ENCODE measurements at regions not wholly inside any gene's neighbourhood (a gene's known extent, or its start where the extent isn't known, plus 50 kb on each side); places are given as distances from the start of the nearest gene placed in this dataset.

GRCh38 chr22:42217752-42218280 is 52.6 kb downstream of the TCF20 start:
- H3K27me3 ChIP-seq (ENCODE audit: low read depth, low read length) = no peaks in the 10 kb centered on the region
- no peak overlapping the region for H3K27ac ChIP-seq (ENCODE audit: low read length)
- peaks cover 71% of the 10 kb centered on the region for H4K20me1 ChIP-seq (ENCODE audit: insufficient read depth, low read length)
- peaks cover 24% of the 10 kb centered on the region for H3K4me1 ChIP-seq (ENCODE audit: low read length)
- peak overlapping the region; percentile 15 for H3K4me2 ChIP-seq (ENCODE audit: low read length)
- no peak for TF ChIP-seq CTCF (IDR thresholded peaks at IDR 0.05; ENCODE audit: low read depth, low read length)
- TF ChIP-seq EZH2phosphoT487 (IDR thresholded peaks at IDR 0.05; ENCODE audit: low read depth) = no peak
- H3K9ac ChIP-seq (ENCODE audit: low read length) = no peak overlapping the region
- peaks cover 23% of the 10 kb centered on the region for H3K36me3 ChIP-seq (replicated peaks; ENCODE audit: low read depth, low read length)
- no peak overlapping the region for H2AFZ ChIP-seq (ENCODE audit: low read depth, low read length)
- H3K79me2 ChIP-seq (ENCODE audit: low read length) = peaks cover 74% of the 10 kb centered on the region
- no peaks in the 10 kb centered on the region for H3K9me3 ChIP-seq (ENCODE audit: insufficient read depth, low read length)
- H3K4me3 ChIP-seq (ENCODE audit: low read length) = no peak overlapping the region

- Histone ChIP-seq H4K20me1 (ENCODE audit: insufficient read depth, low read length) (peaks cover 64% of the 10 kb centered on the region), H3K4me2 (ENCODE audit: low read length) (peak overlapping the region; percentile 15), H3K27me3 (ENCODE audit: low read depth, low read length) (no peaks in the 10 kb centered on the region), H2AFZ (ENCODE audit: low read depth, low read length) (no peak overlapping the region), H3K4me1 (ENCODE audit: low read length) (peaks cover 19% of the 10 kb centered on the region), H3K9ac (ENCODE audit: low read length) (no peak overlapping the region), H3K27ac (ENCODE audit: low read length) (0 out of 2 replicates have a peak overlapping the region, but pooled peaks have one; percentile 14), H3K9me3 (ENCODE audit: insufficient read depth, low read length) (no peaks in the 10 kb centered on the region), H3K36me3 (replicated peaks; ENCODE audit: low read depth, low read length) (peaks cover 27% of the 10 kb centered on the region), H3K4me3 (ENCODE audit: low read length) (no peak overlapping the region), H3K79me2 (ENCODE audit: low read length) (peaks cover 68% of the 10 kb centered on the region)
- no peak for TF ChIP-seq CTCF (IDR thresholded peaks at IDR 0.05; ENCODE audit: low read depth, low read length)
- TF ChIP-seq EZH2phosphoT487 (IDR thresholded peaks at IDR 0.05; ENCODE audit: low read depth) = no peak
Observed at GRCh38 chr22:42217019-42217751, 53.3 kb downstream of the TCF20 start.

GRCh38 chr22:42214633-42215415 is 55.6 kb downstream of the TCF20 start:
- Histone ChIP-seq H2AFZ (ENCODE audit: low read depth, low read length) (no peak overlapping the region), H3K4me3 (ENCODE audit: low read length) (no peak overlapping the region), H3K27ac (ENCODE audit: low read length) (no peak overlapping the region), H3K36me3 (replicated peaks; ENCODE audit: low read depth, low read length) (peaks cover 42% of the 10 kb centered on the region), H3K4me2 (ENCODE audit: low read length) (no peak overlapping the region), H3K9ac (ENCODE audit: low read length) (no peak overlapping the region), H4K20me1 (ENCODE audit: insufficient read depth, low read length) (peaks cover 54% of the 10 kb centered on the region), H3K79me2 (ENCODE audit: low read length) (peaks cover 62% of the 10 kb centered on the region), H3K4me1 (ENCODE audit: low read length) (peaks cover 15% of the 10 kb centered on the region), H3K9me3 (ENCODE audit: insufficient read depth, low read length) (no peaks in the 10 kb centered on the region), H3K27me3 (ENCODE audit: low read depth, low read length) (no peaks in the 10 kb centered on the region)
- TF ChIP-seq CTCF (IDR thresholded peaks at IDR 0.05; ENCODE audit: low read depth, low read length) (no peak), EZH2phosphoT487 (IDR thresholded peaks at IDR 0.05; ENCODE audit: low read depth) (no peak)

- Histone ChIP-seq H3K9ac (ENCODE audit: low read length) (no peak overlapping the region), H3K4me1 (ENCODE audit: low read length) (no peaks in the 10 kb centered on the region), H3K27ac (ENCODE audit: low read length) (no peak overlapping the region), H3K36me3 (replicated peaks; ENCODE audit: low read depth, low read length) (peaks cover 25% of the 10 kb centered on the region), H3K79me2 (ENCODE audit: low read length) (peaks cover 77% of the 10 kb centered on the region), H3K9me3 (ENCODE audit: insufficient read depth, low read length) (no peaks in the 10 kb centered on the region), H4K20me1 (ENCODE audit: insufficient read depth, low read length) (peaks cover 62% of the 10 kb centered on the region), H3K4me2 (ENCODE audit: low read length) (no peak overlapping the region), H3K27me3 (ENCODE audit: low read depth, low read length) (no peaks in the 10 kb centered on the region), H3K4me3 (ENCODE audit: low read length) (no peak overlapping the region), H2AFZ (ENCODE audit: low read depth, low read length) (no peak overlapping the region)
- TF ChIP-seq EZH2phosphoT487 (IDR thresholded peaks at IDR 0.05; ENCODE audit: low read depth) = no peak
- no peak for TF ChIP-seq CTCF (IDR thresholded peaks at IDR 0.05; ENCODE audit: low read depth, low read length)
Observed at GRCh38 chr22:42208362-42208761, 62.1 kb downstream of the TCF20 start.

Data from OCI-LY3 (cell line).